GM12892 (cell line): ENCODE measurements at regions not wholly inside any gene's neighbourhood (a gene's known extent, or its start where the extent isn't known, plus 50 kb on each side); places are given as distances from the start of the nearest gene placed in this dataset.

Experiments used
- POLR2A ChIP-seq: IDR thresholded peaks from 2 replicates; pipeline ENCODE4 v1.6.1; 2011; ENCODE audit warnings: low read depth, low read length, control low read depth
- POLR2AphosphoS5 ChIP-seq: IDR thresholded peaks from 2 replicates; pipeline ENCODE4 v1.6.1; 2011; ENCODE audit warnings: low read depth, low read length, control low read depth
- TAF1 ChIP-seq: IDR thresholded peaks from 2 replicates; pipeline ENCODE4 v1.6.1; 2011; ENCODE audit warnings: low read depth, mild to moderate bottlenecking, control low read depth, low read length, borderline replicate concordance

- TF ChIP-seq TAF1 (no peak), POLR2AphosphoS5 (no peak), POLR2A (no peak)
Observed at GRCh38 chr12:91418221-91419090, 235.8 kb upstream of the DCN start.
